HG02970 (cell line): ENCODE measurements at regions not wholly inside any gene's neighbourhood (a gene's known extent, or its start where the extent isn't known, plus 50 kb on each side); places are given as distances from the start of the nearest gene placed in this dataset.
A peak's percentile ranks its signal among the peaks of the same experiment; 100 is the strongest.
"Not testable (repeated sequence)": the region's sequence is repeated elsewhere in the genome, so short reads cannot be mapped to it uniquely, and the experiment has no call there.

Experiments
- ATAC-seq: cut with Tn5 transposase; IDR thresholded peaks from one replicate; pipeline ENCODE4 v1.9.1; 2021; ENCODE audit warnings: mild to moderate bottlenecking, moderate library complexity, moderate number of reproducible peaks; ENCODE audit not compliant: unreplicated experiment, low FRiP score

- no peak for ATAC-seq
Measured at GRCh38 chr2:138294451-138294850, 207.1 kb upstream of the SPOPL start.

GRCh38 chr2:138296365-138296764 lies 205.2 kb upstream of the SPOPL start:
- ATAC-seq: no peak

GRCh38 chr2:138298120-138298814 lies 203.3 kb upstream of the SPOPL start:
- ATAC-seq: peak; percentile 69

GRCh38 chr2:138298900-138299299 lies 202.7 kb upstream of the SPOPL start:
- peak; percentile 51 for ATAC-seq

GRCh38 chr2:138306626-138307025 lies 194.9 kb upstream of the SPOPL start:
- no peak for ATAC-seq

- ATAC-seq: no peak
Measured at GRCh38 chr2:138307099-138307498, 194.5 kb upstream of the SPOPL start.

- no peak for ATAC-seq
Measured at GRCh38 chr2:138309760-138310159, 191.8 kb upstream of the SPOPL start.

GRCh38 chr2:138312061-138312460 lies 189.5 kb upstream of the SPOPL start:
- no peak for ATAC-seq

- ATAC-seq: not testable (repeated sequence)
Measured at GRCh38 chr2:138315619-138316018, 186.0 kb upstream of the SPOPL start.

GRCh38 chr2:138319616-138320015 lies 182.0 kb upstream of the SPOPL start:
- no peak for ATAC-seq

GRCh38 chr2:138321458-138321857 lies 180.1 kb upstream of the SPOPL start:
- ATAC-seq: no peak

- ATAC-seq: no peak
Measured at GRCh38 chr2:138323382-138324067, 178.0 kb upstream of the SPOPL start.

GRCh38 chr2:138324068-138324771 lies 177.3 kb upstream of the SPOPL start:
- ATAC-seq: no peak

GRCh38 chr2:138327967-138328366 lies 173.6 kb upstream of the SPOPL start:
- no peak for ATAC-seq

- ATAC-seq: no peak
Measured at GRCh38 chr2:138329162-138329561, 172.4 kb upstream of the SPOPL start.

GRCh38 chr2:138329591-138329990 lies 172.0 kb upstream of the SPOPL start:
- ATAC-seq: no peak

GRCh38 chr2:138333121-138333520 lies 168.4 kb upstream of the SPOPL start:
- ATAC-seq: no peak

- ATAC-seq: no peak
Measured at GRCh38 chr2:138333677-138334076, 167.9 kb upstream of the SPOPL start.

GRCh38 chr2:138334323-138334722 lies 167.2 kb upstream of the SPOPL start:
- no peak for ATAC-seq

- no peak for ATAC-seq
Measured at GRCh38 chr2:138335036-138335435, 166.5 kb upstream of the SPOPL start.

GRCh38 chr2:138336146-138336545 lies 165.4 kb upstream of the SPOPL start:
- no peak for ATAC-seq

- ATAC-seq: no peak
Measured at GRCh38 chr2:138355244-138355643, 146.3 kb upstream of the SPOPL start.
